DMS114 treated with DMSO at 0.1 percent for 48 hours (cell line): ENCODE measurements at regions not wholly inside any gene's neighbourhood (a gene's known extent, or its start where the extent isn't known, plus 50 kb on each side); places are given as distances from the start of the nearest gene placed in this dataset.
A peak's percentile ranks its signal among the peaks of the same experiment; 100 is the strongest.

ENCODE experiments used
- DNase-seq: peaks from one replicate; lab custom pipeline; 2025; ENCODE audit not compliant: unreplicated experiment; lab: John Stamatoyannopoulos, UW

DNA sequence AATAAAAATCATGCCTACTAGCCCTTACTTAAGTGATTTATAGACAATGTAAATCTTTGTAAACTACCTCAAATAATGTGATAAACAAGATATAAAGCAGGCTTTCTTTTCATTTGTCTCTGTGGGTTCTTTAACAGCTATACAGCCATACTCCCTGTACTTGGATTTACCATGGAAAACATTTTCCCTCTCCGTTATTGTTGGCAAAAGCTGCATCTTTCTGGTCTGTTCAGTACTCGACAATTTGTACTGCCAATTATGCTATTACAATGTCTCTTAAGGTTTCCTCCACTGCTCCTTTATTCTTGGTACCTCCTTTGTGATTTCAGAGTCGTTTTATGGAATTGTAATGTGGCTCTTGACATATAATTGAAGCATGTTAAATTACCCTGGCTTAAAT lies 426.3 kb upstream of the PKDCC start:
- DNase-seq: no peak

DNA sequence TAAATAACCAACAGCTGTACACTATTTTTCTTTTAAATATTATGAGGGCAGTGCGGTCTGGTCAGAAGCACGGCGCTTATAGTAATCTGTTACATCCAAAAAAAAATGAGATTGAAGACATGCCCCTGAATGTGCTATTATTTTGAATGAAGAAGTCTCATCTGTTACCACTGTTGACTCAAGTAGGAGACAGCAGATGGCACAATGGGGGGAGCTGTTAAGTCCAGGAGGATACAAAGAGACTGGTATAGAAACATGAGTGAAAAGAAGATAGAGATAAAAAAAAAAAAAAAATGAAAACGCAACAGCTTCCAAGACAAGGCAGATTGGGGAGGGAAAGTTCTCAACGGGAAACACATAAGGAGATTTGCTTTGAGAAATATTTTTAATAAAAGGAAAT lies 425.5 kb upstream of the PKDCC start:
- no peak for DNase-seq

DNA sequence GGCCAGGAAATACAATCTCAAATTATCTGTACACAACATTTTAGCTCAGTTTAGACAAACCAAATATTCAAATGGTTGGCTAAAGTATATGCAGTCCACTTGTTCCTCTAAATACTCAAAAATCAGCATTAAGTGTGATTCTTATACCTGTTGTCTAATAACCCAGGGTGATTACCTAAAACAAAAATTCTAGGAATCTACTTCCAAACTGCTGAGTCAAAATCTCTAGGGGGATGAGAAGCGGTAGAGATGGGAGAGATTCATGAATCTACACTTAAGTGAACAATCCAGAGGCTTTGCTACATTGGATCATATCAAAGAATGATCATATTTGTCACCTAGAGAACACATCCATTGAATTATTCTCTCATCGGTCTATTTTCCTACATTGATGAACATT lies 420.9 kb upstream of the PKDCC start:
- DNase-seq: no peak

DNA sequence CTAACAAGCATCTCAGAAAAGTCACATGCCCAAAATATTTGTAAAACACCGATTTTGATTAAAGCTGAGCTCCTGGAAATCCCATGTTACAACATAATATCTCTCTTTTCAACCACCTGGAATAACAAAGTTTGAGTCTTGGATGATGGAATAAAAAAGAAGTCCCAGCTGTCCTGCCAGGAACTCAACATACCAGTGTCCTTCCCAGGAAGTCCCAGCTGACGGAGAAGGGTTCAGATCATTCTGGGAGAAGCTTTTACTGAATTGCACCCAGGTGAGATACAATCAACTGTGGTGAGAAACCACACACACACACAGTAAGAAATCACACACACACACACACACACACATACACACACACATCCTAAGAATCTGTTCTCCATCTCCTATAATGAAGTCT lies 413.1 kb upstream of the PKDCC start:
- DNase-seq: no peak

DNA sequence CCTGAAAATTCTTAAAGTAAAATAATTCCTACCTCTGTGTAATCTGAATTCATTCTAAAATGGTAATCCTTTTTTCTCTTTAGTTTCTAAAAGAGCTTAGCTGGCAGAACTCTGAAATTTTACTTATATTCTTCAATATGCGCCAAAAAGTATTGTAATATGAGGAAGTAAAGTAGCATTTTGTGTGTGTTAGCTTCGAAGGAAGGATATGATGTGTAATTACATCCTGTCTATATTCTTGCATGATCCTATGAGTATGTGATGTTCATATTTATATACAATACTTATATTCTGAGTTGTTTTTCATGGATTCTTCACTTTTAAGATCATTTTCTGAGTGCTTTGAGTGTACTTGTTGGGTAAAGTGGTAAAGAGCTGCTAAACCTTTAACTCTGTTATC lies 402.9 kb upstream of the PKDCC start:
- no peak for DNase-seq

DNA sequence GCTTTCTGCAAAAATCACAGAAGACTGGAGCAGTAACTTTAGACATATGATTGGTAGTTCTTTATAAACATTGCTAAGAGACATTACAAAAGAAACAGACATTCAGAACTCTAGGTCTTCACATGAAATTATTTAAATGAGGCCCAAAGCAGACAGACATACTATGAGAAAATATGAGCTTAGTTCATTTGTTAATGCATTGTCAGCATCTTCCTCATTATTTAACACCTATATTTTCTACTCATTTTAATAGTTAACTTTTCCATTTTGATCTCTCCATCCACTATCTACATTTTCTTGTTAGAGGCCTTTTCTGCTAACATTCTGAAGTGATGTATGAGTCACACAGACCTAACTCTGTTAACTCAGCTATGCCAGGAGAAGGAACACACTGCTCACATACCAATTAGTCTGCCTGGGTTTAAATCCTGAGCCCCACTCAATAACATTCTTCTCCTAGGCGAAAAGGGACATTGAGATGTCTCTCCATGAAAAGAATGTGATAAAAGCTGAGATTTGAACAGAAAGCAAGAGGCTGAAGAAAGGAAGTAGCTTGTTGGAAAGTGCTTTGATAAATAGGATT lies 400.3 kb upstream of the PKDCC start:
- no peak for DNase-seq

DNA sequence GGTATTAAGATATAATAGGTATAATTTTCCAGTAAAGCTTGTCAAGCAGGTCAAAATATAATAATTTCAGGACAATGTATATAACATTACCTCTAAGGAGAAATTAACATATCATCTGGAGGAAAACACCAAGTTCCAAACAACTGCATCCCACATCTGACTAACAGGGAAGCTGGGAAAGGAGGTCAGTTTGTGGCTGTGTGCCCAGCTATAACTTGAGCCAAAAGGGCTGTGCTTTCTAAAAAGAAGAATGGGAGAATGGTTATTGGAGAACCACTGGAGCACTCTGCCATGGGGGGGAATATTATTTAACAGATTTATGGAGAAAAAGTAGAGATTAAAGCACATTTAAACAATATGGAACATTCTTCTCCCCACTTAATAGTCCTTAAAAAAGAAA lies 390.6 kb upstream of the PKDCC start:
- DNase-seq: no peak

DNA sequence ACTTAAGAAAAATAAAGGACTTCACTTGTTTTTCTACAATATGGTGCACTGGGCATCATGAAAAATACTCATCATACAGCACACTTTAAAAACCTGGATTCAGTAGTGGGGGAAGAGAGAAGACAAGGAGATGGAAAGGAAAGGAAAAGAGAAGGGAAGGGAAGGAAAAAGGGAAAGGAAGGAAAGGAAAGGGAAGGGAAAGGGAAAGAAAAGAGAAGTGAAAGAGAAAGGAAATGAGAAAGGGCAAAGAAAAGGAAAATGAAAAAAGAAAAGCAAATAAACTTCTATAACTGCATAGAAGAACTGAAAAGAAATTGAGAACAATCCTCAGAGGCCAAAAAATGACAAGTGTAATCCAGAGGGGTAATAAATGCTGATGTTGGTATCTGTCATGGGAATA lies 388.1 kb upstream of the PKDCC start:
- DNase-seq: no peak

DNA sequence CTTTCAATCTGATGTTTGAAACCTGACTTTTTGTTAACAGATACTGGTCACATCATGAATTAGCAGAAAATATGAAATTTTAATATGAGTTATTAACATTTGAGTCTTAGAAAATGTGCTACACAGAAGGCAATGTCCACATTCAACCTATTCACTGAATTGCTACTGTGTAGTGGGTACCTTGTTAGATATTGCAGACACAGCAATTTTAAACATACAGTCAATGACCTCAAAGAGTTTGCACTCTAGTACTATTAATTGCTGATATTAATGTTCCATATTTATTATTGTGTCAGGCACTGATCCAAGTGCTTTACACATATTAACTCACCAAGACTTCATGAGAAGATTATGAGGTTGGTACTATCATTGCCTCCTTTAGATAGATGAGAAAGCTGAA lies 385.4 kb upstream of the PKDCC start:
- DNase-seq: no peak

DNA sequence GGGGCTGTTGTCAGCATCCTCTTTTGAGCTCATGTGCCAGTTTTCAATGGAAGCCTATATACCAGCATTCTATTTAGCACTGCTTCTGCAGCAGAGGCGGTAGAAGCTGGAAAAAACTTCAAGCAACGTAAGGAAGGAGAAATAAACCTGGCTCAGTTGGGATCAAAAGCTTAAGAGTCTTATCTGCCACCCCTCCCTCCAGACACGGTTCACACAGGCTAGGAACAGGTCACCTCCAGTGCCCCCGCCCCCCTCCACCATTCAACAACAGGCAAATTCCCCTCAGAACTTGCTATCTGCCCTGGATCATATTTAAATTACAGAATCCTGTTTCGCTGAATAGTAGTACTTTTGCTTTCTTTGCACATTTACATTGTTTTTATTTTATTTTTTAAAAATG lies 384.8 kb upstream of the PKDCC start:
- no peak for DNase-seq

DNA sequence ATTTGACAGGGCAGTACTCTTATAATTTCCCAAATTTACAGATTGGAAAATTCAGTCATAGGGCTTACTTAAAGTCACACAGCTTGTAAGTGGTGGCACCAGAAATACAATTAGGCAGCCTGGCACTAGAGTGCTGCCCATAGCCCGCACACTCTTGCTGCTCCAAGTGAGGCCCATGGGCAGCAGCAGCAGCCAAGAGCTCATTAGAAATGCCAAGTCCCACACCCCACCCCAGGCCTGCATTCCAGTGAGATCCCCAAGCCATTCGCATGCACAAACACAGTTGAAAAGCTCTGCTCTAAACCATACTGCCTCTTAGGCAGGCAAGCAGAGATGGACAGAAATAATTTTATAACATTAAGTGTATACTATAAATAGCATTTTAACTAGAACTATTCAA lies 379.3 kb upstream of the PKDCC start:
- no peak for DNase-seq

DNA sequence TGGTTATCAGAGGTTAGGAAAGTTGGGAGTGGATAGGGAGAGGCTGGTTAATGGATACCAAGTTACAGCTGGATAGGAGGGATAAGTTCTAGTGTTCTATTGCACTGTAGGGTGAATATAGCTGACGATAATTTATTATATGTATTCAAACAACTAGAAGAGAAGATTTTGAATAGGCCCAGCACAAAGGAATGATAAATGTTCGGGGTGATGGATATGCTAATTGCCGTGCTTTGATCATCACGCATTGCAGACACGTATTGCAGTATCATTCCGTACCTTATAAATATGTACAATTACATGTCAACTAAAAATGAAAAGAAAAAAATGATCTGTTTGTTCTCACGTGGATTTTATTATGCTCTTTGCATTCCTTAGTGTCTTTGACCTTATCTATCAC lies 369.2 kb upstream of the PKDCC start:
- no peak for DNase-seq

DNA sequence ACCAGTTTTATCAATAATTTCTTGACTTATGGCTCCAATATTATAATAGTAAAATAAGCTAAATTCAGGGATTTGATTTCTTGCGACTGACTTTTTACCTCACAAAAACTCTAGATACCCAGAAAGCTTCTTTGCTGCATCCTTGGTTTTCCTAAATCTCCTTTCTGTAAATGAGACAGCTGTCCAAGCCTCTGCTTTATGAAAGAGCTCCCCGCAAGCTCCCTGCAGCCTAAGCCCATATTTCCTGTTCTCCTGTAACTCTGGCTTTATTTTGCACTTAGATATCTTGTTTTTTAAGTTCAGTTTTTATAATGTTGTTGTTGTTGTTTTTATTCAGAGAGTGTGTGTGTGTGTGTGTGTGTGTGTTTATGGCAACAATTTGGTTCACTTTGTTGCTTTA lies 361.7 kb upstream of the PKDCC start:
- no peak for DNase-seq

DNA sequence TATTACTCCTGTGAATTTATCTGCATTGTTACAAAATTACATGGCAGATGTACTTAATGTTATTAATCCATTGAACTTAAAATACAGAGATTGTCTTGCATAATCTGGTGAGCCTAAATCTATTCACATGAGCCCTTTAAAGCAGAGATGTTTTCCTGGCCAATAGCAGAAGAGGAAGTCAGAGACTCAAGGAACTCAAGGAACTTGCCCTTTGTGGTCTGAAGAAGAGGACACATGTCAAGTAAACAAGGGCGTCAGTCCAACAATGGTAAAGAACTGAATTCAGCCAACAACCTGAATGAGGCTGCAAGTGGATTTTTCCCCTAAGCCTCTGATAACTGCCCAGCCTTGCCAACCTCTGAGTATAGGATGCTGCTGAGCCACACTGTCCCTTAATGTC lies 356.3 kb upstream of the PKDCC start:
- no peak for DNase-seq

DNA sequence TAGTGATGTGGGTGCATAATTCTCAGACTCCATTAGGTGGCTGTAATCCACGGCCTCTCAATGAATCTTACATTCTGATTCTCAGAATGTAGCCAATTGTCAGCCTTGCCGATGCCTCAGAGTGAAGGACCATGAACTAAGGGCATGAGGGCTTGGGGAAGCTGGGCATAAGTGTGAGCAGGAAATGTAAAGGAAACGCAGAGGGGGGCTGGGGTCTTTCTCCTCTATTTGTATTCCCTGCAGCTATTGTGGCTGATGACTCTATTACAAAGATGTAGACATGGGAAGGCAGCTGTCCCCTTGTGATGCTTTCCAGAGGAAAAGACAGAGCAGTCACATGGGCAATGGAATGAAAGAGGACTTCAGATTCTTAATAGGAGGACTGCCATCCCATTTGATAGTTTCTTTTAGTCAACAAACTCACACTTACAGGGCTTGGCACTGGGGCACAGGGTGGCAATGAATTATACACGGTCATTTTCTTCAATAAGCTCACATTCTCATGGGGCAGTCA lies 353.2 kb upstream of the PKDCC start:
- DNase-seq: no peak

DNA sequence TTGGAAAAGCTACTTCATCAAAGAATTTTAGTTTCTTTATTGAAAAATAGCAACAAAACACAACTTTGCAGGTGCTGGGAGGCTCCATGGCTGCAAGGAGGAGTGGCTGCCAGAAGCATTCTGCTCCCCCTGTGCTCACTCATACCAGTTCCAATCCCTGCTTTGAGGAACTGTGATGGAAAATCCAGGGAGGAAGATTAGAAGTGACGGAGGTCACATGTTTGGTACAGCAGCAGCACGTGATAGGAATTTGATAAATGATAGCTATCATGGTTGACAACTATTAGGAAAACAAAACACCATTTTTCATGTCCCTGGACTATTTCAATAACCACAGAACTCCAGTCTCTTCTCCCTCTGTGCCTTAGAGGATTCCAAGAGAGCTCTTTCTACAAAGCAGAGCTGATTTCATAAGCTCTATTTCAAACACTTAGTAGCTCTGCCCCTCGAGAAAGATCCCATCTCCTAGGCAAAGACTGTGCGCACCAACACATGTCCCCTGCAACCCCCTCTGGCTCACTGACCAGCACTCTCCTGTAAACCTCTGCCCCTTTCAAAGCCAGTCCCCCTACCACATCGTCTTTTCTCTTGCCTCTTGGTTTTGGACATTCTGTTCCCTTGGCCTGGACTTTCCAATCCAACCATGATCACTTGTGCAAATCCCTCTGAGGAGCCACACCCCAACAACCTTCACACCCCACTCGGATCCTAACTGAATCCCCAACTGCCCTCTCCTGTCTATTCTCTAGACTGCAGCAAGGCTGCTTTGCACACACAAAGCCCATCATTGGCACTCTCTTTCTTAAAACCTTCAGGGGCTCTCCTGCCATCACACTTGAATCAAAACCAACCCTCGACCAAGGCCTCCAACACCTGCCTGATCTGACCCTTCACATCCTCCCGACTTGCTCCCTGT lies 352.4 kb upstream of the PKDCC start:
- no peak for DNase-seq

DNA sequence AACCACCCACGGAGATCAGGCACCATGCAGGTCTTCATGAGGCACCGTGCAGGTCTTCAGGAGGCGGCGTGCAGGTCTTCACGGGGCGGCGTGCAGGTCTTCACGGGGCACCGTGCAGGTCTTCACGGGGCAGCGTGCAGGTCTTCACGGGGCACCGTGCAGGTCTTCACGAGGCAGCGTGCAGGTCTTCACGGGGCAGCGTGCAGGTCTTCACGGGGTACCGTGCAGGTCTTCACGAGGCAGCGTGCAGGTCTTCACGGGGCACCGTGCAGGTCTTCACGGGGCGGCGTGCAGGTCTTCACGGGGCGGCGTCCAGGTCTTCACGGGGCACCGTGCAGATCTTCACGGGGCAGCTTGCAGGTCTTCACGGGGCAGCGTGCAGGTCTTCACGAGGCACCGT lies 350.4 kb upstream of the PKDCC start:
- DNase-seq: no peak

DNA sequence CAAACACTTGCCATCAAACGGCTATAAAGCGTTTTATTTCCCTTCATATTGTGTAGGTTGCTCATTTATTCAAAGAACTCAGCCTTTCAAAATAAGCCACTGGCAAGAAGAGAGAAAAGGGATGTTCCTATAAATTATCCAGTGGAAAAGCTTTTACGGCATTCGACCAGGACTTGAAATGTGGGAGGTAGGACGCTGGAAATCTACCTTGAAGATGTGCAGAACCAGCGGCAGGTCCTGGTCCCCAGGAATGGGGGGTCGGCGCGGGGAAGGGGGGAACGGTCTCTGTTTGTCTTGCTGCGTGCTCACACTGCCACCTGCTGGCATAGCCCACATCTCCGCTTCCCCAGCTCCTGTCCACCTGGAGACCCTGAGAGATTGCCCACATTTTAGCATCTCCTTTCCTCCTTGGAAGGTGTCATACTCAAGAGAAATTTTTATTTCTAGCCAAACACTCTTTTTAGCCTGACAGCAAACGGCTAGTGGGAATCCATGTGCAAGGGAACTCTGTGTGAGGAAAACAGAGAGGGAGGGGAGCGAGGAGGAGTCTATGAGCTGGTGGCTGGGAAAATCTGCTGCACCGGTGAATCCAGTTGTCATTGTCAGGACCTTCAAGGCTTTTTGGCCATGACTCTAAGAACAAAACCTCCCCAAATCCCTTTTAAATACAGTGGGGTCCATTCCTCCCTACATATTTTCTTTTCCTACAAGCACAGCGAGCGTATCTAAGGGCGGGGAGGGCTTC lies 349.0 kb upstream of the PKDCC start:
- DNase-seq: peak; percentile 3

DNA sequence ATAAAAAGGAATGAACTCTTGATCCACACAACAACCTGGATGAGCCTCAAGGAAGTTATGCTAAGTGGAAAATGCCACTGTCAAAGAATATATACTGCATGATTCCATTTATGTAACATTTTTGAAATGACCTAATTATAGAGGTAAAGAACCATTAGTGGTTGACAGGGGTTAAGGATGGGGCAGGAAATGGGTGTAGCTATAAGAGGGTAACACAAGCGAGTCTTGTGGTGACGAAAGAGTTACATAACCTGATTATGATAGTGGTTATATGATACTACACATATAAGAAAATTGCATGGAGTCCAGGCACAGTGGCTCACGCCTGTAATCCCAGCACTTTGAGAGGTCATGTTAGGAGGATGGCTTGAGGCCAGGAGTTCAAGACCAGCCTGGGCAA lies 346.6 kb upstream of the PKDCC start:
- DNase-seq: no peak

DNA sequence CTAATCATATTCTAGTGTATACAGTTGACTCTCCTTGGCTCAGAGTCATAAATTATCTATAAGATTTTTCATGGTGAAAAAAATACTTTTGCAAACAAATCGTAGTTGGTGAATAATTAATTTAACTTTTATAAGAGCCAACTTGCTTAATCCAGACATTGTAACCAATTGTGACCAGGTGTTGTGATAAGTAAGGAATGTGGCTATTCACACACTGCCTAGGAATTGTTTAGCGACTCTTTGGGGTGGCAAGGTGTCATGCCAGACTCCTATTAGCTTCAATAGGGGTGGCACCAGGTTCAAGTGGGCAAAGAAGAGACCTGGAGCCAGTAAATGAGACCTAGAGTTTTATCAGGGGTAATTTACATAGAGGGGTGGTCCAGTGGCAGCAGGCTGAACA lies 344.7 kb upstream of the PKDCC start:
- no peak for DNase-seq

DNA sequence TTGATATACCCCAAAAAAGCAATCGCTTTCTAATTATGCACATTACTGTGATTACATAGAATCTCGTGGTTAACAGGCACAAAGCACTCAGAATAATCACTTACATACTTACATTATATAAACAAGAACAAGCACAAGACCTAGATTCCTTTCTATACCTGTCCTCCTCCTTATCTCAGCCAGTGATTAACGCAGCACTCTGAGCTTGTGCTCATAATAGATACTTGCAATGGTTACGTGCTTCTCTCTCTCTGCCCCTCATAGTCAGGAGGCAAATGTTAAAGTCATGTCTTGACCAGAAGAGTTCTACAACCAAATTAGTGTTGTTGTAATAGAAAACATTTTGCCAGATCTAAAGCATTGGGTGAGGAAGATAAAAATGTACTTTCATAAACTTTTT lies 342.2 kb upstream of the PKDCC start:
- no peak for DNase-seq

DNA sequence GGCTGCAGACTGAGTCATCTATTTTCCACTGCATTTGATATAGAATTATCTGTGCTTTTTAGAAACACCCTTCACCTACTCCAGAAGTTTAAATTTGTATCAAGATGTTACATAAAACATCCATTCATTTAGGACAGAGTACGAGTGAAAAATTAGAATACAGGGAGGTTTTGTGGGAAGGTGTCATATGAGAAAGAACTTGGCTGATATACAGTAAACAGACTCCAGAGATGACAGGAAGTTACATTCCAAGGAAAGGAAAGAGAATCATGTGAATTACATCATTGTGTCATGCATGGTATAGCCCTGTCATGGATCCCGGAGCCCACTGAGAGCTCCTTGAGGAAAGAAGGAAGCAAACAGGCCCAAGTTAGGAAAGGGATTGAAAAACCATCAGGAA lies 341.5 kb upstream of the PKDCC start:
- no peak for DNase-seq
